ENCODE measurements at regions not wholly inside any gene's neighbourhood (a gene's known extent, or its start where the extent isn't known, plus 50 kb on each side); places are given as distances from the start of the nearest gene placed in this dataset.

GRCh38 chr12:108457734-108458361 lies 57.2 kb upstream of the FICD start:
- TF ChIP-seq POLR2AphosphoS5 (IDR thresholded peaks at IDR 0.05; ENCODE audit: low read depth): no peak
- no peak for TF ChIP-seq GABPA (IDR thresholded peaks at IDR 0.05; ENCODE audit: low read depth)
- TF ChIP-seq REST (IDR thresholded peaks at IDR 0.05; ENCODE audit: insufficient replicate concordance, low read depth): no peak
- TF ChIP-seq CTCF (IDR thresholded peaks at IDR 0.05; ENCODE audit: insufficient read depth, low read length): no peak
- no peak for TF ChIP-seq SPI1 (IDR thresholded peaks at IDR 0.05; ENCODE audit: borderline replicate concordance, low read depth)
- Histone ChIP-seq H3K27me3 (ENCODE audit: insufficient read depth, poor library complexity, severe bottlenecking) (no peaks in the 10 kb centered on the region), H3K27ac (replicated peaks) (no peak overlapping the region), H3K4me3 (replicated peaks; ENCODE audit: insufficient read depth, low read length) (no peak overlapping the region)
- DNase-seq (ENCODE audit: low read depth in 1 of 2, low spot score in 1 of 2): no peak

GRCh38 chr12:108457006-108457733 lies 57.9 kb upstream of the FICD start:
- H3K4me3 ChIP-seq (replicated peaks; ENCODE audit: insufficient read depth, low read length): no peak overlapping the region
- DNase-seq (ENCODE audit: low read depth in 1 of 2, low spot score in 1 of 2): peak; percentile 12 to 47
- H3K27ac ChIP-seq (replicated peaks): no peak overlapping the region
- TF ChIP-seq CTCF (IDR thresholded peaks at IDR 0.05; ENCODE audit: insufficient read depth, low read length) (peak; percentile 62), POLR2AphosphoS5 (IDR thresholded peaks at IDR 0.05; ENCODE audit: low read depth) (no peak)
- no peaks in the 10 kb centered on the region for H3K27me3 ChIP-seq (ENCODE audit: insufficient read depth, poor library complexity, severe bottlenecking)

GRCh38 chr12:108455706-108456105 lies 59.4 kb upstream of the FICD start:
- no peak for DNase-seq (ENCODE audit: low read depth in 1 of 2, low spot score in 1 of 2)
- no peak for TF ChIP-seq GABPA (IDR thresholded peaks at IDR 0.05; ENCODE audit: low read depth)
- TF ChIP-seq POLR2AphosphoS5 (IDR thresholded peaks at IDR 0.05; ENCODE audit: low read depth): no peak
- no peak for TF ChIP-seq CTCF (IDR thresholded peaks at IDR 0.05; ENCODE audit: insufficient read depth, low read length)
- TF ChIP-seq SPI1 (IDR thresholded peaks at IDR 0.05; ENCODE audit: borderline replicate concordance, low read depth): no peak
- TF ChIP-seq REST (IDR thresholded peaks at IDR 0.05; ENCODE audit: insufficient replicate concordance, low read depth): no peak
- H3K4me3 ChIP-seq (replicated peaks; ENCODE audit: insufficient read depth, low read length): no peak overlapping the region
- H3K27me3 ChIP-seq (ENCODE audit: insufficient read depth, poor library complexity, severe bottlenecking): no peaks in the 10 kb centered on the region
- no peak overlapping the region for H3K27ac ChIP-seq (replicated peaks)

All from HL-60 (cell line).